ENCODE measurements at regions not wholly inside any gene's neighbourhood (a gene's known extent, or its start where the extent isn't known, plus 50 kb on each side); places are given as distances from the start of the nearest gene placed in this dataset.
"Not testable (repeated sequence)": the region's sequence is repeated elsewhere in the genome, so short reads cannot be mapped to it uniquely, and the experiment has no call there.

- peak; percentile 57 for DNase-seq
Observed at GRCh38 chr7:119175911-119176627, 951.6 kb downstream of the ANKRD7 start.

- DNase-seq = no peak
Observed at GRCh38 chr7:119177863-119178262, 953.4 kb downstream of the ANKRD7 start.

GRCh38 chr7:119184124-119184788 is 959.8 kb downstream of the ANKRD7 start:
- DNase-seq = no peak

- DNase-seq = no peak
Observed at GRCh38 chr7:119196183-119196582, 971.7 kb downstream of the ANKRD7 start.

- no peak for DNase-seq
Observed at GRCh38 chr7:119197172-119197876, 972.8 kb downstream of the ANKRD7 start.

GRCh38 chr7:119197877-119198527 is 973.5 kb downstream of the ANKRD7 start:
- peak; percentile 54 for DNase-seq

GRCh38 chr7:119219663-119220062 is 995.2 kb downstream of the ANKRD7 start:
- no peak for DNase-seq

- DNase-seq = no peak
Observed at GRCh38 chr7:119223930-119224329, 999.4 kb downstream of the ANKRD7 start.

GRCh38 chr7:119228482-119228881 is 1004.0 kb downstream of the ANKRD7 start:
- DNase-seq = no peak

- DNase-seq = no peak
Observed at GRCh38 chr7:119232091-119232490, 1007.6 kb downstream of the ANKRD7 start.

GRCh38 chr7:119233015-119233414 is 1008.5 kb downstream of the ANKRD7 start:
- DNase-seq = no peak

- no peak for DNase-seq
Observed at GRCh38 chr7:119252962-119253361, 1020.0 kb upstream of the KCND2 start.

- DNase-seq = no peak
Observed at GRCh38 chr7:119254742-119255141, 1018.2 kb upstream of the KCND2 start.

- DNase-seq = no peak
Observed at GRCh38 chr7:119256001-119256400, 1017.0 kb upstream of the KCND2 start.

GRCh38 chr7:119256446-119257131 is 1016.4 kb upstream of the KCND2 start:
- no peak for DNase-seq

- DNase-seq = not testable (repeated sequence)
Observed at GRCh38 chr7:119266790-119267189, 1006.2 kb upstream of the KCND2 start.

- DNase-seq = peak; percentile 68
Observed at GRCh38 chr7:119270045-119270464, 1002.9 kb upstream of the KCND2 start.

GRCh38 chr7:119270644-119271043 is 1002.3 kb upstream of the KCND2 start:
- DNase-seq = no peak

GRCh38 chr7:119271147-119271779 is 1001.7 kb upstream of the KCND2 start:
- no peak for DNase-seq

- no peak for DNase-seq
Observed at GRCh38 chr7:119281181-119281846, 991.7 kb upstream of the KCND2 start.

- no peak for DNase-seq
Observed at GRCh38 chr7:119283353-119283752, 989.6 kb upstream of the KCND2 start.

- DNase-seq = no peak
Observed at GRCh38 chr7:119288416-119288815, 984.6 kb upstream of the KCND2 start.
